Gastrocnemius medialis (tissue), 4 donors: ENCODE measurements at regions not wholly inside any gene's neighbourhood (a gene's known extent, or its start where the extent isn't known, plus 50 kb on each side); places are given as distances from the start of the nearest gene placed in this dataset.

Experiments used
- ATAC-seq, 2 donors: fragments of 150-250 bp; one replicate each; pipeline ENCODE4 v1.9.1; 2016
- DNase-seq, 2 donors: peaks; one replicate each; pipeline ENCODE4 v3.0.0-alpha.2; 2019
- H3K27ac ChIP-seq, 4 donors: fragments of 200-600 bp; sonication (generic); 1 replicate in 1 of 4; 2 replicates in 3 of 4; pipeline ENCODE4 v1.5.1; 2016 to 2018; ENCODE audit warnings: mild to moderate bottlenecking in 2 of 4, moderate library complexity in 1 of 4
- H3K27me3 ChIP-seq, 3 donors: fragments of 200-600 bp; sonication (generic) in 2 of 3; 1 replicate in 1 of 3; 2 replicates in 2 of 3; pipeline versions ENCODE4 v1.5.1 to v1.6.0; 2016 to 2019; ENCODE audit warnings: mild to moderate bottlenecking in 1 of 3, moderate library complexity in 1 of 3
- H3K36me3 ChIP-seq, 2 donors: fragments of 200-600 bp; sonication (generic) in 1 of 2; one replicate each; pipeline ENCODE4 v1.5.1; 2017 to 2018
- H3K4me1 ChIP-seq, 2 donors: fragments of 200-600 bp; sonication (generic) in 1 of 2; one replicate each; pipeline ENCODE4 v1.5.1; 2016 to 2017; ENCODE audit warnings: mild to moderate bottlenecking in 2 of 2
- H3K4me3 ChIP-seq, 4 donors: fragments of 200-600 bp; sonication (generic) in 3 of 4; 1 replicate in 1 of 4; 2 replicates in 3 of 4; pipeline ENCODE4 v1.5.1; 2016 to 2019; ENCODE audit warnings: mild to moderate bottlenecking in 2 of 4
- H3K9me3 ChIP-seq, 3 donors: fragments of 200-600 bp; sonication (generic) in 2 of 3; 1 replicate in 1 of 3; 2 replicates in 2 of 3; pipeline ENCODE4 v1.5.1; 2016 to 2019
- CTCF ChIP-seq, 5 experiments: fragments of 450-650 bp in 3 of 5; fragments of 200-600 bp in 2 of 5; sonication (generic) in 2 of 5; IDR thresholded peaks in 4 of 5; conservative IDR thresholded peaks in 1 of 5; 1 replicate in 4 of 5; 2 replicates in 1 of 5; pipeline ENCODE4 v1.5.1; 2016 to 2019; ENCODE audit warnings: antibody characterized with exemption in 5 of 5, mild to moderate bottlenecking in 3 of 5, moderate library complexity in 3 of 5
- POLR2A ChIP-seq, 2 donors: fragments of 450-650 bp; IDR thresholded peaks; one replicate each; pipeline ENCODE4 v1.6.1; 2017; ENCODE audit warnings: antibody characterized with exemption in 2 of 2, mild to moderate bottlenecking in 2 of 2, moderate library complexity in 2 of 2
- in situ Hi-C, 4 donors: fragments of 200-750 bp; cut with MboI; loops; one replicate each; pipeline versions ENCODE4 v1.15.0 to v1.8.0; 2017; ENCODE audit warnings: low sequenced_read_pairs in 4 of 4
- intact Hi-C: fragments of 100-400 bp; cut with DNase I; formaldehyde crosslinking; loops from one replicate; pipeline ENCODE4 v1.15.1; 2023; ENCODE audit warnings: low total_unique reads

- no peaks in the 10 kb centered on the region for H3K4me1 ChIP-seq
- H3K27ac ChIP-seq, result no peak overlapping the region
- no peak for ATAC-seq
- H3K36me3 ChIP-seq, result no peaks in the 10 kb centered on the region
- H3K27me3 ChIP-seq, result no peaks in the 10 kb centered on the region
- no peak overlapping the region for H3K4me3 ChIP-seq
- no peaks in the 10 kb centered on the region for H3K9me3 ChIP-seq
- DNase-seq, result no peak
- in situ Hi-C loops, result no loop called here
- TF ChIP-seq CTCF (IDR thresholded peaks at IDR 0.05 in 4 of 5, conservative IDR thresholded peaks at IDR 0.05 in 1 of 5) (no peak), POLR2A (IDR thresholded peaks at IDR 0.05) (no peak)
- intact Hi-C loops, result no loop called here
These were observed 84.9 kb upstream of the MEF2C start for GRCh38 chr5:88967633-88968585.

GRCh38 chr5:88964831-88965230 lies 81.8 kb upstream of the MEF2C start:
- TF ChIP-seq CTCF (IDR thresholded peaks at IDR 0.05 in 4 of 5, conservative IDR thresholded peaks at IDR 0.05 in 1 of 5) (no peak), POLR2A (IDR thresholded peaks at IDR 0.05) (no peak)
- intact Hi-C loops, result no loop called here
- no peaks in the 10 kb centered on the region for H3K36me3 ChIP-seq
- no peak overlapping the region for H3K4me3 ChIP-seq
- ATAC-seq, result no peak
- in situ Hi-C loops, result no loop called here
- no peaks in the 10 kb centered on the region for H3K4me1 ChIP-seq
- H3K9me3 ChIP-seq, result no peaks in the 10 kb centered on the region
- no peak for DNase-seq
- H3K27me3 ChIP-seq, result no peaks in the 10 kb centered on the region
- H3K27ac ChIP-seq, result no peak overlapping the region

GRCh38 chr5:88957013-88957412 lies 74.0 kb upstream of the MEF2C start:
- intact Hi-C loops (no loop called here), in situ Hi-C loops (no loop called here)
- no peak for ATAC-seq

GRCh38 chr5:88956416-88956815 lies 73.4 kb upstream of the MEF2C start:
- peaks cover 27 to 28% of the 10 kb centered on the region in 2 donors for H3K4me1 ChIP-seq
- no peaks in the 10 kb centered on the region for H3K27me3 ChIP-seq
- DNase-seq, result no peak
- H3K4me3 ChIP-seq, result no peak overlapping the region
- TF ChIP-seq POLR2A (IDR thresholded peaks at IDR 0.05), result no peak
- TF ChIP-seq CTCF (IDR thresholded peaks at IDR 0.05 in 4 of 5, conservative IDR thresholded peaks at IDR 0.05 in 1 of 5), result no peak
- no peaks in the 10 kb centered on the region for H3K9me3 ChIP-seq
- no peak for ATAC-seq
- intact Hi-C loops, result no loop called here
- no peaks in the 10 kb centered on the region for H3K36me3 ChIP-seq
- H3K27ac ChIP-seq, result no peak overlapping the region
- in situ Hi-C loops, result no loop called here

More at GRCh38 chr5:88957013-88957412, 74.0 kb upstream of the MEF2C start:
- H3K4me1 ChIP-seq, result peaks cover 23 to 24% of the 10 kb centered on the region in 2 donors
- TF ChIP-seq POLR2A (IDR thresholded peaks at IDR 0.05) (no peak), CTCF (IDR thresholded peaks at IDR 0.05 in 4 of 5, conservative IDR thresholded peaks at IDR 0.05 in 1 of 5) (no peak)
- H3K4me3 ChIP-seq, result no peak overlapping the region
- no peaks in the 10 kb centered on the region for H3K27me3 ChIP-seq
- no peak overlapping the region for H3K27ac ChIP-seq
- no peaks in the 10 kb centered on the region for H3K36me3 ChIP-seq
- DNase-seq, result no peak
- no peaks in the 10 kb centered on the region for H3K9me3 ChIP-seq
